ENCODE measurements at regions not wholly inside any gene's neighbourhood (a gene's known extent, or its start where the extent isn't known, plus 50 kb on each side); places are given as distances from the start of the nearest gene placed in this dataset.

GRCh38 chr5:72662305-72662704, 154.2 kb upstream of the TNPO1 start:
- H3K27me3 ChIP-seq: no peaks in the 10 kb centered on the region
- no peak for TF ChIP-seq EZH2phosphoT487 (IDR thresholded peaks at IDR 0.05)
- TF ChIP-seq CTCF (IDR thresholded peaks at IDR 0.05): no peak
- TF ChIP-seq EZH2 (IDR thresholded peaks at IDR 0.05): no peak
- no peaks in the 10 kb centered on the region for H3K9me3 ChIP-seq (ENCODE audit: low read depth)
- peaks cover 16% of the 10 kb centered on the region for H3K4me1 ChIP-seq
- Mint-ChIP-seq H3K27ac (no peak overlapping the region), H3K9me3 (peaks cover 3% of the 10 kb centered on the region), H3K4me1 (peaks cover 32% of the 10 kb centered on the region), H3K36me3 (no peaks in the 10 kb centered on the region), H3K4me3 (no peak overlapping the region), H3K27me3 (ENCODE audit: insufficient read depth, low read depth) (peaks cover 4% of the 10 kb centered on the region)
- H3K79me2 ChIP-seq (ENCODE audit: low read depth): no peaks in the 10 kb centered on the region
- no peaks in the 10 kb centered on the region for H4K20me1 ChIP-seq (ENCODE audit: low read depth)
- DNase-seq (ENCODE audit: low spot score): no peak
- H3K4me3 ChIP-seq: no peak overlapping the region
- no peak overlapping the region for H3K27ac ChIP-seq
- H3F3A ChIP-seq (ENCODE audit: low read depth): no peaks in the 10 kb centered on the region
- H2AFZ ChIP-seq (replicated peaks): no peak overlapping the region
- H3K4me2 ChIP-seq: peak overlapping the region; percentile 9
- H3K36me3 ChIP-seq: no peaks in the 10 kb centered on the region
- no peak overlapping the region for H3K9ac ChIP-seq

GRCh38 chr5:72661405-72661804, 154.2 kb upstream of the ZNF366 start:
- Histone ChIP-seq H3K4me3 (no peak overlapping the region), H3K4me1 (peaks cover 16% of the 10 kb centered on the region), H2AFZ (replicated peaks) (no peak overlapping the region), H3K36me3 (no peaks in the 10 kb centered on the region), H3K9ac (no peak overlapping the region), H3K9me3 (ENCODE audit: low read depth) (no peaks in the 10 kb centered on the region), H3F3A (ENCODE audit: low read depth) (no peaks in the 10 kb centered on the region), H3K27me3 (no peaks in the 10 kb centered on the region), H4K20me1 (ENCODE audit: low read depth) (no peaks in the 10 kb centered on the region), H3K27ac (no peak overlapping the region), H3K4me2 (no peak overlapping the region), H3K79me2 (ENCODE audit: low read depth) (no peaks in the 10 kb centered on the region)
- no peak overlapping the region for H3K27ac Mint-ChIP-seq
- H3K27me3 Mint-ChIP-seq (ENCODE audit: insufficient read depth, low read depth): peaks cover 4% of the 10 kb centered on the region
- no peaks in the 10 kb centered on the region for H3K36me3 Mint-ChIP-seq
- no peak overlapping the region for H3K4me3 Mint-ChIP-seq
- peaks cover 32% of the 10 kb centered on the region for H3K4me1 Mint-ChIP-seq
- DNase-seq (ENCODE audit: low spot score): no peak
- TF ChIP-seq EZH2 (IDR thresholded peaks at IDR 0.05) (no peak), CTCF (IDR thresholded peaks at IDR 0.05) (no peak), EZH2phosphoT487 (IDR thresholded peaks at IDR 0.05) (no peak)
- H3K9me3 Mint-ChIP-seq: peaks cover 3% of the 10 kb centered on the region

- Histone ChIP-seq H3K9me3 (ENCODE audit: low read depth) (no peaks in the 10 kb centered on the region), H3K4me2 (no peak overlapping the region), H3K27ac (no peak overlapping the region), H3K4me3 (no peak overlapping the region), H4K20me1 (ENCODE audit: low read depth) (no peaks in the 10 kb centered on the region), H3K79me2 (ENCODE audit: low read depth) (no peaks in the 10 kb centered on the region), H3K9ac (no peak overlapping the region), H3K4me1 (peaks cover 14% of the 10 kb centered on the region), H2AFZ (replicated peaks) (no peak overlapping the region), H3K36me3 (no peaks in the 10 kb centered on the region), H3K27me3 (no peaks in the 10 kb centered on the region), H3F3A (ENCODE audit: low read depth) (no peaks in the 10 kb centered on the region)
- peaks cover 4% of the 10 kb centered on the region for H3K27me3 Mint-ChIP-seq (ENCODE audit: insufficient read depth, low read depth)
- no peaks in the 10 kb centered on the region for H3K36me3 Mint-ChIP-seq
- H3K9me3 Mint-ChIP-seq: peaks cover 3% of the 10 kb centered on the region
- no peak overlapping the region for H3K27ac Mint-ChIP-seq
- TF ChIP-seq EZH2 (IDR thresholded peaks at IDR 0.05): no peak
- TF ChIP-seq EZH2phosphoT487 (IDR thresholded peaks at IDR 0.05): no peak
- no peak for TF ChIP-seq CTCF (IDR thresholded peaks at IDR 0.05)
- DNase-seq (ENCODE audit: low spot score): no peak
- H3K4me3 Mint-ChIP-seq: no peak overlapping the region
- H3K4me1 Mint-ChIP-seq: peaks cover 33% of the 10 kb centered on the region
Observed at GRCh38 chr5:72659726-72660125, 152.5 kb upstream of the ZNF366 start.
